CD8-positive, alpha-beta memory T cell (primary cell): ENCODE measurements at regions not wholly inside any gene's neighbourhood (a gene's known extent, or its start where the extent isn't known, plus 50 kb on each side); places are given as distances from the start of the nearest gene placed in this dataset.

Experiments used
- CTCF ChIA-PET: fragments of 350-600 bp; sonication (Branson Sonifier 250); formaldehyde crosslinking; loops from one replicate; lab custom pipeline; 2021; ENCODE audit warnings: antibody characterized with exemption; lab: Charles Lee
- POLR2A ChIA-PET: fragments of 350-600 bp; sonication (Branson Sonifier 250); formaldehyde crosslinking; loops from one replicate; lab custom pipeline; 2021; ENCODE audit warnings: antibody characterized with exemption; lab: Charles Lee
- DNase-seq, 5 donors: peaks; one replicate each; pipeline versions ENCODE4 v3.0.0 to v3.0.0-alpha.2; 2020 to 2022; ENCODE audit warnings: mixed read lengths in 1 of 5
- H3K27ac ChIP-seq: one replicate; pipeline ENCODE4 v1.7.0; 2013; ENCODE audit warnings: low read depth, mild to moderate bottlenecking, low read length, moderate library complexity
- H3K27me3 ChIP-seq: 2 replicates; pipeline ENCODE4 v1.7.0; 2013; ENCODE audit warnings: low read length, mild to moderate bottlenecking; ENCODE audit not compliant: insufficient read depth, poor library complexity, severe bottlenecking
- H3K36me3 ChIP-seq: 2 replicates; pipeline ENCODE4 v1.7.0; 2013; ENCODE audit warnings: mild to moderate bottlenecking, low read length, moderate library complexity; ENCODE audit not compliant: insufficient read depth
- H3K4me1 ChIP-seq: 2 replicates; pipeline ENCODE4 v1.7.0; 2013; ENCODE audit warnings: mild to moderate bottlenecking, low read length, moderate library complexity; ENCODE audit not compliant: insufficient read depth
- H3K4me3 ChIP-seq: 2 replicates; pipeline ENCODE4 v1.7.0; 2013; ENCODE audit warnings: mild to moderate bottlenecking, low read length
- H3K9me3 ChIP-seq: 2 replicates; pipeline ENCODE4 v1.7.0; 2013; ENCODE audit warnings: mild to moderate bottlenecking, low read length
- H3K27ac Mint-ChIP-seq, 8 donors: one replicate each; pipeline ENCODE4 v1.8.0; 2020 to 2021; ENCODE audit warnings: mixed read lengths in 8 of 8, mild to moderate bottlenecking in 6 of 8, inconsistent platforms in 3 of 8, moderate library complexity in 3 of 8
- H3K27me3 Mint-ChIP-seq, 2 donors: one replicate each; pipeline ENCODE4 v1.8.0; 2020 to 2021; ENCODE audit warnings: mixed read lengths in 2 of 2, mild to moderate bottlenecking in 1 of 2, moderate library complexity in 1 of 2
- H3K36me3 Mint-ChIP-seq, 3 donors: one replicate each; pipeline ENCODE4 v1.8.0; 2020 to 2021; ENCODE audit warnings: mixed read lengths in 3 of 3, inconsistent platforms in 1 of 3, mild to moderate bottlenecking in 1 of 3
- H3K4me1 Mint-ChIP-seq, 3 donors: one replicate each; pipeline ENCODE4 v1.8.0; 2020 to 2021; ENCODE audit warnings: mixed read lengths in 3 of 3, inconsistent platforms in 1 of 3, mild to moderate bottlenecking in 1 of 3
- H3K4me3 Mint-ChIP-seq, 7 donors: one replicate each; pipeline ENCODE4 v1.8.0; 2020 to 2021; ENCODE audit warnings: mixed read lengths in 7 of 7, mild to moderate bottlenecking in 6 of 7, moderate library complexity in 4 of 7, inconsistent platforms in 2 of 7
- H3K9me3 Mint-ChIP-seq, 5 donors: one replicate each; pipeline ENCODE4 v1.8.0; 2020 to 2022; ENCODE audit warnings: mixed read lengths in 5 of 5, mild to moderate bottlenecking in 3 of 5, moderate library complexity in 2 of 5, inconsistent platforms in 1 of 5

DNA sequence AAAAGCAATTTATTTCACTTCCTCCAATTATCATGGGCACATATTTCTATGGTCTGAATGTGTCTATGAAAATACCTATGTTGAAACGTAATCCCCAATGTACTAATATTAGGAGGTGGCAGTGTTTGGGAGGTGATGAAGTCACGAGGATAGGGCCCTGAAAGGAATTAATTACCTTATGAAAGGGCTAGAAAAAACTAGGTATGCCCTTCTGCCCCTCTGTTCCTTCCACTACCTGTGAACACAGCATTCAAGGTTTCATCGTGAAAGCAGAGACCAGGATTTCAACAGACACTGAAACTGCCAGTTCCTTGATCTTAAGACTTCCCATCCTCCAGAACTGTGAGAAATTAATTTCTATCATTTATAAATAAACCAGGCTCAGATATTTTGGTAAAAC is 1037.1 kb upstream of the C9orf72 start:
- H3K36me3 Mint-ChIP-seq: no peaks in the 10 kb centered on the region
- no peaks in the 10 kb centered on the region for H3K27me3 Mint-ChIP-seq
- Histone ChIP-seq H3K27me3 (no peaks in the 10 kb centered on the region), H3K4me1 (no peaks in the 10 kb centered on the region), H3K36me3 (no peaks in the 10 kb centered on the region), H3K4me3 (no peak overlapping the region), H3K27ac (no peak overlapping the region), H3K9me3 (no peaks in the 10 kb centered on the region)
- ChIA-PET POLR2A (no interaction called here), CTCF (no interaction called here)
- H3K27ac Mint-ChIP-seq: no peak overlapping the region
- no peaks in the 10 kb centered on the region for H3K4me1 Mint-ChIP-seq
- H3K9me3 Mint-ChIP-seq: peaks cover 0 to 13% (median 2%) of the 10 kb centered on the region in 5 donors
- H3K4me3 Mint-ChIP-seq: no peak overlapping the region
- no peak for DNase-seq

DNA sequence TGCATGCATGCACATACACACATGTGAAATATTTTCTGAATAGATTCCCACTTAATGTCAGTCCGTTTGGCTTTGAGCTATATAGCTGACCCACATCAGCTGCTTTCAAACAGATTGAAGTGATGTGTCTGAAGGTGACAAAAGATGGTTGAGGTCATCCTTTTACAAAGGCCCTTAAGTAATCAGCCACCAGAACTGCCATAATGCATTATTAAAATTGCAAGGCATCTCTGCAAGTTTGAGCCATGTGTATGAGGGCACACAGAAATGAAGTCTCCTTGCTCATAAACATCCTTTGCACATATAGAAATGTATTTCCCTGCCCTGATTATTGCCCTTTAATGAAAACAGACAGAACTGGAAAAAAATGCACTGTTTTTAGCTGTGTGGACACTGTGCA is 1043.0 kb upstream of the C9orf72 start:
- Histone ChIP-seq H3K36me3 (no peaks in the 10 kb centered on the region), H3K27me3 (no peaks in the 10 kb centered on the region), H3K4me3 (no peak overlapping the region), H3K27ac (no peak overlapping the region), H3K9me3 (no peaks in the 10 kb centered on the region), H3K4me1 (no peaks in the 10 kb centered on the region)
- DNase-seq: no peak
- Mint-ChIP-seq H3K4me3 (no peak overlapping the region), H3K27ac (no peak overlapping the region), H3K4me1 (no peaks in the 10 kb centered on the region), H3K36me3 (no peaks in the 10 kb centered on the region), H3K9me3 (peaks cover 0 to 15% (median 2%) of the 10 kb centered on the region in 5 donors), H3K27me3 (no peaks in the 10 kb centered on the region)
- CTCF ChIA-PET: no interaction called here
- POLR2A ChIA-PET: no interaction called here

DNA sequence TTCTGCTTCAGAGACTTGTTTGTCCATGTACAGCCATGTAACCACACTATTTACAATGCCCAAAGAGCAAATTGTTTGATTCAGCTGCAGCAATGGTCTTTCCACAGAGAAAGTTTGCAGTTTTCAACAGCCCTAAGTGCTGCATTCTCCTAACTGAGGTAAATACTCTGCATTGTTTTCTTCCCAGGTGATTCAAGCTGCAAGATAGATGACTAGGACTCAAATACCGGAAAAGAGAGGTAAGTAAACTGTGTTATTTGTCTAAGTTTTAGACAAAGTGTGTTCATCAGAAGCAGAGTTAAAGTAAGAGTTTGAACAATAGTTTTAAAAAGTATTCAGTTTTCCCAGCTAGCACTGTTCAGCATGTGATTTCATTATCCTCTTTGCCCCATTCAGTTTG is 1046.7 kb upstream of the C9orf72 start:
- H3K36me3 Mint-ChIP-seq: no peaks in the 10 kb centered on the region
- Histone ChIP-seq H3K9me3 (no peaks in the 10 kb centered on the region), H3K27me3 (no peaks in the 10 kb centered on the region), H3K36me3 (no peaks in the 10 kb centered on the region), H3K27ac (no peak overlapping the region), H3K4me1 (no peaks in the 10 kb centered on the region), H3K4me3 (no peak overlapping the region)
- ChIA-PET POLR2A (no interaction called here), CTCF (no interaction called here)
- no peaks in the 10 kb centered on the region for H3K4me1 Mint-ChIP-seq
- no peaks in the 10 kb centered on the region for H3K27me3 Mint-ChIP-seq
- H3K27ac Mint-ChIP-seq: no peak overlapping the region
- H3K4me3 Mint-ChIP-seq: no peak overlapping the region
- DNase-seq: no peak
- peaks cover 0 to 35% (median 7%) of the 10 kb centered on the region in 5 donors for H3K9me3 Mint-ChIP-seq

DNA sequence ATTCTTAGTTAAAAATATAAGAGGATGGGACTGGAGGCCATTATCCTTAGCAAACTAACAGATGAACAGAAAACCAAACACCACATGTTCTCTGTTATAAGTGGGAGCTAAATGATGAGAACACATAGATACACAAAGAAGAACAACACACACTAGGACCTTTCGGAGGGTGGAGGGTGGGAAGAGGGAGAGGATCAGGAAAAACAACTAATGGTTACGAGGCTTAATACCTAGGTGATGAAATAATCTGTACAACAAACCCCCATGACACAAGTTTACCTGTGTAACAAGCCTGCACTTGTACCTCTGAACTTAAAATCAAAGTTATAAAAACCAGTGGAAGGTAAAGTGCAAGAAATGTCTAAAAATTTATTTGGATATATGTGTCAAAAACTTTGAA is 1047.4 kb upstream of the C9orf72 start:
- POLR2A ChIA-PET: no interaction called here
- Histone ChIP-seq H3K27ac (no peak overlapping the region), H3K36me3 (no peaks in the 10 kb centered on the region), H3K9me3 (no peaks in the 10 kb centered on the region), H3K27me3 (no peaks in the 10 kb centered on the region), H3K4me3 (no peak overlapping the region), H3K4me1 (no peaks in the 10 kb centered on the region)
- CTCF ChIA-PET: no interaction called here
- H3K27me3 Mint-ChIP-seq: no peaks in the 10 kb centered on the region
- H3K27ac Mint-ChIP-seq: no peak overlapping the region
- DNase-seq: no peak
- H3K4me1 Mint-ChIP-seq: no peaks in the 10 kb centered on the region
- peaks cover 0 to 35% (median 9%) of the 10 kb centered on the region in 5 donors for H3K9me3 Mint-ChIP-seq
- no peak overlapping the region for H3K4me3 Mint-ChIP-seq
- H3K36me3 Mint-ChIP-seq: no peaks in the 10 kb centered on the region

DNA sequence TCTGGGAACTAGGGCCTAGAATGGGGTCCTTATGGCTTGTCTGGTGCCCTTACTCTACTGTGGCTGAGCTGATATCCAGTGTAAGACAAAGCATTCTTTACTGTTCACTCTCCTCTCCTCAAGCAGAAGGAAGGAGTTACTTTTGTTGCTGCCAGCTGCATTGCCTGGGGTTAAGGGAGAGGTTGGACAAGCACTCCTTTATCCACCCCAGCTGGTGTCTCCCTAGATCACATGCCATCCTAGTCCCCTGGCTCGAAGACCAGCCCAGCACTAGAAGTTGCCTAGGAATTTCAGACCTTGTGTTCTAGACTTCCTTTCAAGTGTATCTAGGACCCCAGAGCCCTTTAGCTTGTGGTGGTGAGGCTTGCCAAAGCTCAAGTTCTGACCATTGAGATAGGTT is 1051.5 kb upstream of the C9orf72 start:
- Mint-ChIP-seq H3K36me3 (no peaks in the 10 kb centered on the region), H3K27me3 (no peaks in the 10 kb centered on the region), H3K4me3 (no peak overlapping the region), H3K4me1 (no peaks in the 10 kb centered on the region), H3K27ac (no peak overlapping the region), H3K9me3 (peaks cover 3 to 34% (median 6%) of the 10 kb centered on the region in 5 donors)
- H3K36me3 ChIP-seq: no peaks in the 10 kb centered on the region
- POLR2A ChIA-PET: no interaction called here
- H3K27ac ChIP-seq: no peak overlapping the region
- DNase-seq: no peak
- H3K4me3 ChIP-seq: no peak overlapping the region
- no peaks in the 10 kb centered on the region for H3K27me3 ChIP-seq
- H3K9me3 ChIP-seq: no peaks in the 10 kb centered on the region
- H3K4me1 ChIP-seq: no peaks in the 10 kb centered on the region
- CTCF ChIA-PET: no interaction called here

DNA sequence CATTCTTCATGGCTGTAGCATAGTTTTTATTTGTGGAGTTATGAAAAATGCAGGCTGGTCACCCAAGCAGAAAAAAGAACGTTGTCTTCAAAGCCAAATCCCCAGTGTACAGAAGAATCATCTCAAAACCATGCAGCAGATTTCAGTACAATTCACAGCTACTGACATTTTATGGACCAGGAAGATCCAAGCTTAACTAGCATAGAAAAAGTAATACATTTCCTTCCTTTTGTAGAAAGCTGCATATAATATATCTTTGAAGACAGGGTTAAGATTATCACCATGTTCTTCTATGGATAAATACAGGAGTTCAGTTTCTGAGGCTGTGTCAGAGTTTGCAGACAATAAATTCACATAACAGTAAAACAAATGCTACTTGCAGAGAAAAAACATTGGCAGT is 1054.8 kb upstream of the C9orf72 start:
- ChIA-PET POLR2A (no interaction called here), CTCF (no interaction called here)
- H3K4me3 ChIP-seq: no peak overlapping the region
- no peaks in the 10 kb centered on the region for H3K27me3 Mint-ChIP-seq
- H3K27me3 ChIP-seq: no peaks in the 10 kb centered on the region
- no peaks in the 10 kb centered on the region for H3K36me3 ChIP-seq
- no peaks in the 10 kb centered on the region for H3K36me3 Mint-ChIP-seq
- no peak for DNase-seq
- H3K9me3 ChIP-seq: no peaks in the 10 kb centered on the region
- H3K27ac Mint-ChIP-seq: no peak overlapping the region
- H3K9me3 Mint-ChIP-seq: peaks cover 3 to 32% (median 7%) of the 10 kb centered on the region in 5 donors
- no peaks in the 10 kb centered on the region for H3K4me1 Mint-ChIP-seq
- H3K4me1 ChIP-seq: no peaks in the 10 kb centered on the region
- no peak overlapping the region for H3K27ac ChIP-seq
- H3K4me3 Mint-ChIP-seq: no peak overlapping the region

DNA sequence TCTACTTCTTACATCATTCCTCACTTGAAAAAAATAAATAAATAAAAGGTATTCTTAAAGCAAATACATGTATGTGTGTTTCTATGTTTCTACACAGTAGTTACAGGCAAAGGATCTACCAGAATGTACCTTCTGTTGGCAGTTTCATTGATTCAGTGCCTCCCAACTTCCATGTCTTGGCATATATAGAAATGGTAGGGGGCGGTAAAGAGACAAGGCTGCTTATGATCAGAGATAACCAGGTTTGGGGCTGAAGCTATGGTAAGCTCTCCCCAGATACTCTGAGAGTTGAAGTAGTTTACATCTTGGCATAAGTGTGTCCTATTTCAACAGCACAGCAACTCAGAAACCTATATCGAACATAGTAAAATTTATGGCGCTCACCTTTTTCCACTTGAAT is 1075.4 kb upstream of the C9orf72 start:
- CTCF ChIA-PET: no interaction called here
- no peak overlapping the region for H3K4me3 ChIP-seq
- no peaks in the 10 kb centered on the region for H3K27me3 ChIP-seq
- POLR2A ChIA-PET: no interaction called here
- Mint-ChIP-seq H3K36me3 (no peaks in the 10 kb centered on the region), H3K4me3 (no peak overlapping the region), H3K9me3 (peaks cover 0 to 8% (median 6%) of the 10 kb centered on the region in 5 donors), H3K27ac (no peak overlapping the region), H3K27me3 (peaks cover 0 to 2% of the 10 kb centered on the region in 2 donors), H3K4me1 (no peaks in the 10 kb centered on the region)
- no peaks in the 10 kb centered on the region for H3K36me3 ChIP-seq
- no peak overlapping the region for H3K27ac ChIP-seq
- H3K9me3 ChIP-seq: no peaks in the 10 kb centered on the region
- DNase-seq: no peak
- no peaks in the 10 kb centered on the region for H3K4me1 ChIP-seq

DNA sequence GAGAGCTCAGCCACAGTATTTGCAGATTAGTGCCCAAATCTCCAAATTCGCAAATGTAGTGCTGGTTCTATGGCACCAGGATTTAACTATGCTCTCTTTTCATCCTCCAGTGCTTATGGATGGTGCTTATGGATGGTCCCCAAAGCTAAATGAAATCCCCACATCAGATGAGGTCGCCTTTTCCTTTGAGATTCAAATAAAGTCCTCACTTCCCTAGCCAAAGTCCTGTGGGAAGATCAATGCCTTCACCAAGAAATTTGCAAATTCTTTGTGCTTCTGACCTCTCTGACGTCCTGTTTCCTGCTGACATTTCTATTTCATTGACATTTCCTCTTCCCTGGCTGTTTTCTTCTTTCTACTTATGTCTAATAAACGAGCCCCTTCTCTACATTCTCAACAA is 1077.0 kb upstream of the C9orf72 start:
- peaks cover 0 to 12% (median 6%) of the 10 kb centered on the region in 5 donors for H3K9me3 Mint-ChIP-seq
- H3K27me3 ChIP-seq: no peaks in the 10 kb centered on the region

More for the DNA sequence above, 1077.0 kb upstream of the C9orf72 start:
- H3K4me1 Mint-ChIP-seq: no peaks in the 10 kb centered on the region
- no peak overlapping the region for H3K4me3 ChIP-seq
- CTCF ChIA-PET: interaction anchor here (0.9 kb wide), 1 partner anchor 9 kb away, joined by 3 read pairs; no protein-coding TSS in a partner anchor
- DNase-seq: no peak
- no peaks in the 10 kb centered on the region for H3K36me3 Mint-ChIP-seq
- no peaks in the 10 kb centered on the region for H3K9me3 ChIP-seq
- H3K27me3 Mint-ChIP-seq: peaks cover 0 to 2% of the 10 kb centered on the region in 2 donors
- POLR2A ChIA-PET: no interaction called here
- no peak overlapping the region for H3K4me3 Mint-ChIP-seq
- no peak overlapping the region for H3K27ac Mint-ChIP-seq
- H3K36me3 ChIP-seq: no peaks in the 10 kb centered on the region
- H3K27ac ChIP-seq: no peak overlapping the region
- no peaks in the 10 kb centered on the region for H3K4me1 ChIP-seq
